ENCODE measurements at regions not wholly inside any gene's neighbourhood (a gene's known extent, or its start where the extent isn't known, plus 50 kb on each side); places are given as distances from the start of the nearest gene placed in this dataset.

DNA sequence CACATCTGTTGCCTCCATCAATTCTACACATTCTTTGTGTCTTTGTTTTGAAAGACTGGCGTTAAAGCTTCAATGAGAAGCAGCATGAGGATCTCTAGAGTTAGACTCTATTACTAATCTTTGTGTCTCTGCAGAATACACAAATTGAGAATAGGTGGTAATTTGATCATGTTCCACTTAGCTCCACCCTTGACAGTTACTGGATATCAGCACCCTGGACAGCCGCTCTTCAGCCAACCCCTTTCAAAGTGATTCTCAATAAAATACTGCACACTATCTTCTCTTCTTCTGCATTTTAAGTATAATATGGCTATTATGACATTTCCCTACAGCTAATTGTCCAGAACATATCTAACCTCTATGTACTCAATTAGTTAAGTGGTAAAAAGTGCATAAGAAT, 54.3 kb upstream of the CNR1 start:
- Histone ChIP-seq H3K36me3 (ENCODE audit: insufficient read depth, low read length) (no peaks in the 10 kb centered on the region), H3K9me3 (ENCODE audit: control insufficient read depth in 1 of 2, low read length in 2 of 2) (no peaks in the 10 kb centered on the region), H3K4me3 (ENCODE audit: low read length in 2 of 2) (no peak overlapping the region), H3K27ac (ENCODE audit: low read depth, low read length) (no peak overlapping the region), H3K27me3 (ENCODE audit: insufficient read depth, low read length) (no peaks in the 10 kb centered on the region), H3K4me1 (ENCODE audit: insufficient read depth, low read length) (no peaks in the 10 kb centered on the region)
- ChIA-PET CTCF (ENCODE audit: partially characterized antibody) (no interaction called here), POLR2A (ENCODE audit: partially characterized antibody) (no interaction called here)
- intact Hi-C loops (cut with micrococcal nuclease): no loop called here
- H3K27ac Mint-ChIP-seq: no peak overlapping the region
- peaks cover under 1 to 5% of the 10 kb centered on the region in 2 donors for H3K27me3 Mint-ChIP-seq
- no peak overlapping the region for H3K4me3 Mint-ChIP-seq
- no peaks in the 10 kb centered on the region for H3K36me3 Mint-ChIP-seq
- H3K9me3 Mint-ChIP-seq: peaks cover 0 to 3% (median 0%) of the 10 kb centered on the region in 8 donors
- DNase-seq: no peak
- H3K4me1 Mint-ChIP-seq: no peaks in the 10 kb centered on the region

DNA sequence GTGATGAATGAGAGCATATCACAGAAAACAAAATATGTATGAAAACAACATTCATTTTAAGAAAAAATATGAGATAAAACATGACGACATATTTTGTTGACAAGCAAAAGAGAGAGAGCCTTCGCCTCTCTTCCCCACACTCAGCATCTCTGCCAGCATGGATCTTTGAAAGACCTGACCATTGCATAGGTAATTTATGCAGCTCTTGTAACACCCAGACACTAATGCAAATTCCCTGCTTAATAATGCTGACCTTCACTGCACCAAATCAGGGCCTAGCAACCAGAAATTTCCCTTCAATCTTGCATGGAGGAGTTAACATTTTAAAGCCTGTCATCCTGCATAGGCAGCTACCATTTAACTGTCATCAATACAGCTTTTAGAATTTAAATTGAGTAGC, 50.0 kb upstream of the CNR1 start:
- Mint-ChIP-seq H3K36me3 (no peaks in the 10 kb centered on the region), H3K27ac (no peak overlapping the region), H3K4me1 (no peaks in the 10 kb centered on the region), H3K4me3 (no peak overlapping the region), H3K27me3 (peaks cover 3 to 6% of the 10 kb centered on the region in 2 donors), H3K9me3 (peaks cover 0 to 2% (median 0%) of the 10 kb centered on the region in 8 donors)
- H3K4me1 ChIP-seq (ENCODE audit: insufficient read depth, low read length): no peaks in the 10 kb centered on the region
- intact Hi-C loops (cut with micrococcal nuclease): no loop called here
- H3K4me3 ChIP-seq (ENCODE audit: low read length in 2 of 2): no peak overlapping the region
- ChIA-PET POLR2A (ENCODE audit: partially characterized antibody) (no interaction called here), CTCF (ENCODE audit: partially characterized antibody) (no interaction called here)
- no peaks in the 10 kb centered on the region for H3K36me3 ChIP-seq (ENCODE audit: insufficient read depth, low read length)
- no peak for DNase-seq
- no peaks in the 10 kb centered on the region for H3K9me3 ChIP-seq (ENCODE audit: control insufficient read depth in 1 of 2, low read length in 2 of 2)
- H3K27ac ChIP-seq (ENCODE audit: low read depth, low read length): no peak overlapping the region
- no peaks in the 10 kb centered on the region for H3K27me3 ChIP-seq (ENCODE audit: insufficient read depth, low read length)

All from CD4-positive, alpha-beta memory T cell (primary cell).